Duodenal mucosa (tissue), 2 donors: ENCODE measurements at regions not wholly inside any gene's neighbourhood (a gene's known extent, or its start where the extent isn't known, plus 50 kb on each side); places are given as distances from the start of the nearest gene placed in this dataset.

Experiments used
- H3K27ac ChIP-seq: one replicate; pipeline ENCODE4 v1.7.0; 2013; ENCODE audit warnings: low read depth, low read length
- H3K27me3 ChIP-seq, 2 donors: one replicate each; pipeline ENCODE4 v1.7.0; 2013; ENCODE audit warnings: low read length in 2 of 2, control low read depth in 1 of 2; ENCODE audit not compliant: insufficient read depth in 2 of 2, control insufficient read depth in 1 of 2
- H3K36me3 ChIP-seq, 2 donors: one replicate each; pipeline ENCODE4 v1.7.0; 2013; ENCODE audit warnings: low read length in 2 of 2, control low read depth in 1 of 2; ENCODE audit not compliant: insufficient read depth in 2 of 2, control insufficient read depth in 1 of 2
- H3K4me1 ChIP-seq, 2 donors: one replicate each; pipeline ENCODE4 v1.7.0; 2013; ENCODE audit warnings: low read length in 2 of 2, control low read depth in 1 of 2; ENCODE audit not compliant: insufficient read depth in 2 of 2, control insufficient read depth in 1 of 2
- H3K4me3 ChIP-seq, 2 donors: one replicate each; pipeline ENCODE4 v1.7.0; 2013; ENCODE audit warnings: low read length in 2 of 2, low read depth in 1 of 2
- H3K9ac ChIP-seq, 2 donors: one replicate each; pipeline ENCODE4 v1.7.0; 2013; ENCODE audit warnings: low read length in 2 of 2, low read depth in 1 of 2
- H3K9me3 ChIP-seq, 2 donors: one replicate each; pipeline ENCODE4 v1.7.0; 2013; ENCODE audit warnings: low read length in 2 of 2, control low read depth in 1 of 2; ENCODE audit not compliant: control insufficient read depth in 1 of 2

- Histone ChIP-seq H3K9me3 (no peaks in the 10 kb centered on the region), H3K4me1 (peaks cover 16 to 26% of the 10 kb centered on the region in 2 donors), H3K27ac (no peak overlapping the region), H3K27me3 (peaks cover 0 to 3% of the 10 kb centered on the region in 2 donors), H3K9ac (no peak overlapping the region), H3K4me3 (no peak overlapping the region), H3K36me3 (no peaks in the 10 kb centered on the region)
Observed at GRCh38 chr2:120548627-120549608, 186.8 kb upstream of the GLI2 start.

DNA sequence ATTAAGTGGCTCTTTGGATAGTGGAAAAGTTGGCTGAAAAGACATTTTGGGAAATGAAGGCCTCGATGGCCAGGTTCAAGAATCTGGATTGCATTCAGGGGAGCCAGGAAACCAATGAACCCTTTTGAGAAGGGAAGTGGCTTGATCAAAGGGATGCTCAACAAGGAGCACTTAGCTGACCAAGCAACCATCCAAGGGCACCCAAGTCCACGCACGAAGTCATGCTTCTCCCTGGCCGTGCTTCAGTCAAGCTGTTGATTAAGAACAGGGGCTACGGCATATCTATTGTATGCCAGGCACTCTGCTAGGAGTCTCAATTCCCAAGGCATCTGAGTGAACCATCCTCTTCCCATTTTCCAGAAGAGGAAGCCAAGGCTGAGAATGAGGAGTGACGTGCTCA, 185.8 kb upstream of the GLI2 start:
- Histone ChIP-seq H3K9ac (no peak overlapping the region), H3K27ac (no peak overlapping the region)

GRCh38 chr2:120550282-120550681, 185.4 kb upstream of the GLI2 start:
- Histone ChIP-seq H3K36me3 (no peaks in the 10 kb centered on the region), H3K4me3 (no peak overlapping the region), H3K4me1 (peaks cover 16 to 26% of the 10 kb centered on the region in 2 donors), H3K27ac (no peak overlapping the region), H3K9ac (no peak overlapping the region), H3K27me3 (peaks cover 2 to 3% of the 10 kb centered on the region in 2 donors), H3K9me3 (no peaks in the 10 kb centered on the region)

More for the DNA sequence above, 185.8 kb upstream of the GLI2 start:
- no peak overlapping the region for H3K4me3 ChIP-seq
- H3K36me3 ChIP-seq = no peaks in the 10 kb centered on the region
- H3K4me1 ChIP-seq = peaks cover 16 to 26% of the 10 kb centered on the region in 2 donors
- no peaks in the 10 kb centered on the region for H3K9me3 ChIP-seq
- H3K27me3 ChIP-seq = peaks cover 2 to 3% of the 10 kb centered on the region in 2 donors

DNA sequence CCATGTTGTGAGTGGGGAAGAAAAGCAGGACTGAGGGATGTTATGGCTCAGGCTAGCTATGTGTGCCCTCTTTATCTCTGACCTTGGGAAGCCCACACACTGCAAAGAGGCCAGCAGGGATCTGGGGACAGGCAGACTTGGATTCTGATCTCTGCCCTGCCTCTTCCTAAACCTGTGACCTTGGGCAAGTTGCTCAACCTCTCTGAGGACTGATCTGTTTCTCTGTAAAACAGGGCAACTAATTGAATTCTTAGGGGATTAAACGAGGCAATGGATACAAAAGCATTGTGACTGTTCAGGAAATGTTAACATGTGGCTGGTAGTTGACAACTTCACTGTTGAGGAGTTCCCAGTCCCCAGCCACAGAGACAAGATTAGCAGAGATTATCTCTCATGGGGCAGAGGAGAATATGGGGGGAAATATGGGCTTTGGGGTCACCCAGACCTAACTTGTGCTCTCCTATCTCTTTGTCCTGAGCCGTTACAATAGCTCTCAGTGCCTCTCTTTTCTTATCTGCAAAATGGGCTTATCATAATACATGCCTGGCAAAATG, 184.7 kb upstream of the GLI2 start:
- Histone ChIP-seq H3K4me1 (peaks cover 16 to 26% of the 10 kb centered on the region in 2 donors), H3K27ac (no peak overlapping the region)

GRCh38 chr2:120551522-120551921, 184.1 kb upstream of the GLI2 start:
- Histone ChIP-seq H3K27me3 (peaks cover 2 to 3% of the 10 kb centered on the region in 2 donors), H3K4me3 (no peak overlapping the region), H3K4me1 (peaks cover 12 to 22% of the 10 kb centered on the region in 2 donors), H3K9me3 (no peaks in the 10 kb centered on the region), H3K27ac (no peak overlapping the region), H3K9ac (no peak overlapping the region), H3K36me3 (no peaks in the 10 kb centered on the region)

More for the DNA sequence above, 184.7 kb upstream of the GLI2 start:
- Histone ChIP-seq H3K36me3 (no peaks in the 10 kb centered on the region), H3K9ac (no peak overlapping the region), H3K4me3 (no peak overlapping the region), H3K27me3 (peaks cover 2 to 3% of the 10 kb centered on the region in 2 donors), H3K9me3 (no peaks in the 10 kb centered on the region)

DNA sequence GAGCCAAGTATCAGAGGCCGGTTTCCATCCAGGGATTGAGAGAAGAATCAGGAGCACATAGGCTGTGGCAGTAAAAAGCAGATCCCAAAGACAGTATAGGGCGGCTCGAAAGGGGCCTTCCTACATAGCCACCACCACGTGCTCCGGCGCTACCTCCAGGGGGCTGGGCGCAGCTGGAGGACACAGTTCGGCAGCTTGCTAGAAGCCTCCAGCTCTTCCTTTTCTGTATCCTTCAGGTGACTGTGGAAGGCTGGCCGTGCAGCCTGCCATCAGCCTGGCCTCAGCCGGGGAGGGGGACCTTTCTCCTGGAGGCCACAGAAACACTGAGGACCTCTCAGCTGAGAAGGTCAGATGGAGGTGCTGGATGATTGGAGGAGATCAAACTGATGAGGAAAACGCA, 183.6 kb upstream of the GLI2 start:
- H3K4me1 ChIP-seq = peaks cover 9 to 16% of the 10 kb centered on the region in 2 donors
- H3K9ac ChIP-seq = no peak overlapping the region
- H3K36me3 ChIP-seq = no peaks in the 10 kb centered on the region
- H3K27me3 ChIP-seq = peaks cover 2 to 3% of the 10 kb centered on the region in 2 donors
- H3K27ac ChIP-seq = no peak overlapping the region
- H3K9me3 ChIP-seq = no peaks in the 10 kb centered on the region
- no peak overlapping the region for H3K4me3 ChIP-seq

DNA sequence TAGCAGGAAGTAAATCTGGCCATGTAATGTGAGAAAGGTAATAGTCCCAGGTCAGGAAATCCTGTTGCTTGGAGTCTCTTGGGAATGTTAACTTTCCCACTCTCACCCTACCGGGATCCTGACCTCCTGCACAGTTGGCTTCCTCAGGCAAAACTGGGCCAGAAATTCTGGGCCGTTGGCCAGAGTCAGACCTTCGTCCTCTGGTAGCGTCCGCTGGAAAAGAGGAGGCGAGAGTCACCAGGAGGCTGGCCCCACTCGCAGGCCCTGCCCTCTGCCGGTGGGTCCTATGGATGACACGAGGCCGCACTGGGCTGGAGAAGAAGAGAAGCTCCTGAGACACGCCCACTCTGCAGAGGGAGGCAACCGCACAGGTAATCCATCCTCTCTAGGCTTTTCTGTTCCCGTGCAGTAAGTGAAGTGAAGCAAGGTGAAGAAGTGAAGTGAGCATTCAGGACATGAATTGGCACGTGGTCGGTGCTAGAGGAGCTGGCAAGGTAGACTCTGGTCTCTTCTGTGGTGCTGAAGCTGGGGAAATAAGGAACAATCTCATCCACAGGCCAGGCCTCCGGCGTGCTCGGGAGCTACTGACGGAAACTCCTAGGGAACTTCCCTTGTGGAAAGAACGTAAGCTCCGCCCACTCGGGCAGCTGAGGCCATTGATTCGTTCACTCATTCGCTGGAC, 182.7 kb upstream of the GLI2 start:
- Histone ChIP-seq H3K9me3 (no peaks in the 10 kb centered on the region), H3K4me1 (peaks cover 9 to 15% of the 10 kb centered on the region in 2 donors), H3K9ac (no peak overlapping the region), H3K4me3 (peak overlapping the region in 1 of 2 donors; percentile 11), H3K27ac (no peak overlapping the region), H3K27me3 (peaks cover 2 to 3% of the 10 kb centered on the region in 2 donors), H3K36me3 (no peaks in the 10 kb centered on the region)

- H3K27ac ChIP-seq = no peak overlapping the region
- no peak overlapping the region for H3K9ac ChIP-seq
- no peaks in the 10 kb centered on the region for H3K36me3 ChIP-seq
- peaks cover 9 to 15% of the 10 kb centered on the region in 2 donors for H3K4me1 ChIP-seq
- peaks cover 2 to 3% of the 10 kb centered on the region in 2 donors for H3K27me3 ChIP-seq
- no peaks in the 10 kb centered on the region for H3K9me3 ChIP-seq
- no peak overlapping the region for H3K4me3 ChIP-seq
Observed at GRCh38 chr2:120554625-120555032, 181.0 kb upstream of the GLI2 start.

DNA sequence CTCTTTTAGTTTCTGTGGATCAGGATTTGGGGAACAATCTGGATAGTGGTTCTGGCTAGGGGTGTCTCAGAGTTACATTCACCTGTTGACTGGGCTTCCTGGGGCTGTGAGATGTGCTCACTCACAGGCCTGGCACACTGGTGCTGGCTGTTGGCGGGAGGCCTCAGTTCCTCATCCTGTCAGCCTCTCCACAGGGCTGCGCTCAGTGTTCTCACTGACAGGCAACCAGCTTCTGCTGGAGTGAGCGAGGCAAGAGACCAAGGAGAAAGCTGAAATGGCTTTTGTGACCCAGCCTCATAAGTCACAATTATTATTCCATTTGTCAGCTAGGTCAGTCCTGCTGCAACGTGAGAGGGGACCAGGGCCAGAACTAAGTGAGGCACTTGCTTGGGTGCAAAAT, 180.6 kb upstream of the GLI2 start:
- Histone ChIP-seq H3K27ac (no peak overlapping the region), H3K4me3 (no peak overlapping the region), H3K36me3 (no peaks in the 10 kb centered on the region), H3K9ac (no peak overlapping the region), H3K4me1 (peaks cover 9 to 15% of the 10 kb centered on the region in 2 donors), H3K27me3 (peaks cover 2 to 3% of the 10 kb centered on the region in 2 donors), H3K9me3 (no peaks in the 10 kb centered on the region)

GRCh38 chr2:120556911-120557310, 178.8 kb upstream of the GLI2 start:
- Histone ChIP-seq H3K9ac (no peak overlapping the region), H3K27ac (no peak overlapping the region), H3K36me3 (no peaks in the 10 kb centered on the region), H3K9me3 (no peaks in the 10 kb centered on the region), H3K27me3 (peaks cover 2 to 6% of the 10 kb centered on the region in 2 donors), H3K4me1 (peaks cover 9 to 15% of the 10 kb centered on the region in 2 donors), H3K4me3 (no peak overlapping the region)
